ENCODE measurements at regions not wholly inside any gene's neighbourhood (a gene's known extent, or its start where the extent isn't known, plus 50 kb on each side); places are given as distances from the start of the nearest gene placed in this dataset.
"Not testable (repeated sequence)": the region's sequence is repeated elsewhere in the genome, so short reads cannot be mapped to it uniquely, and the experiment has no call there.

GRCh38 chr14:104389326-104390220, 190.0 kb upstream of the C14orf180 start:
- peak; percentile 62 for DNase-seq

GRCh38 chr14:104390221-104390931, 189.2 kb upstream of the C14orf180 start:
- DNase-seq, result no peak

GRCh38 chr14:104390941-104391901, 188.3 kb upstream of the C14orf180 start:
- no peak for DNase-seq

GRCh38 chr14:104392001-104392395, 187.6 kb upstream of the C14orf180 start:
- peak; percentile 55 for DNase-seq

- DNase-seq, result no peak
Observed at GRCh38 chr14:104392396-104393198, 187.0 kb upstream of the C14orf180 start.

- no peak for DNase-seq
Observed at GRCh38 chr14:104393199-104393897, 186.2 kb upstream of the C14orf180 start.

GRCh38 chr14:104393898-104394381, 185.6 kb upstream of the C14orf180 start:
- DNase-seq, result peak; percentile 90

- peak; percentile 36 for DNase-seq
Observed at GRCh38 chr14:104394409-104394851, 185.1 kb upstream of the C14orf180 start.

- no peak for DNase-seq
Observed at GRCh38 chr14:104395276-104395675, 184.3 kb upstream of the C14orf180 start.

- DNase-seq, result no peak
Observed at GRCh38 chr14:104395941-104396681, 183.5 kb upstream of the C14orf180 start.

- no peak for DNase-seq
Observed at GRCh38 chr14:104396682-104397470, 182.7 kb upstream of the C14orf180 start.

- DNase-seq, result no peak
Observed at GRCh38 chr14:104397956-104398355, 181.6 kb upstream of the C14orf180 start.

GRCh38 chr14:104398656-104399055, 180.9 kb upstream of the C14orf180 start:
- DNase-seq, result no peak

- DNase-seq, result peak; percentile 53
Observed at GRCh38 chr14:104399432-104400155, 180.0 kb upstream of the C14orf180 start.

GRCh38 chr14:104400355-104400754, 179.2 kb upstream of the C14orf180 start:
- DNase-seq, result no peak

GRCh38 chr14:104401785-104402184, 177.8 kb upstream of the C14orf180 start:
- DNase-seq, result no peak

GRCh38 chr14:104402303-104402702, 177.3 kb upstream of the C14orf180 start:
- not testable (repeated sequence) for DNase-seq

- no peak for DNase-seq
Observed at GRCh38 chr14:104403421-104404220, 175.9 kb upstream of the C14orf180 start.
